COLO829 (cell line): ENCODE measurements at regions not wholly inside any gene's neighbourhood (a gene's known extent, or its start where the extent isn't known, plus 50 kb on each side); places are given as distances from the start of the nearest gene placed in this dataset.
"Not testable (repeated sequence)": the region's sequence is repeated elsewhere in the genome, so short reads cannot be mapped to it uniquely, and the experiment has no call there.

ENCODE experiments used
- DNase-seq: peaks from one replicate; pipeline ENCODE4 v3.0.0; 2012; ENCODE audit warnings: low spot score

DNA sequence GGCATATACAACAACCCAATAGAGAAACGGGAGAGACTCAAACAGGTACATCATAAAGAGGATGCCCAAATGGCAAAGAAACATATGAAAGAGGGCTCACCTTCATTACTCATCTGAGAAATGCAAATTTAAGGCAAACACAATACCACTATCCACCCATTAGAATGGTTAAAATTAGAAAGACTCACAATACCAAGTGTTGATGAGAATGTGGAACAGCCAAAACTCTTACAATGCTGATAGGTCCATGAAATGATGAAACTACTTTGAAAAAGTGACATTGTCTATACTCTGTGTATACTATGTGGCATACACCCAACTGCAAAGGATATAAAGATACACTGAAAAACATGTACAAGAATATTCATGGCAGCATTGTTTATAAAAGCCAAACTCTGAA lies 96.2 kb upstream of the TSHZ3 start:
- no peak for DNase-seq

GRCh38 chr19:31448221-31448657 lies 99.0 kb upstream of the TSHZ3 start:
- no peak for DNase-seq

- no peak for DNase-seq
Observed at GRCh38 chr19:31449379-31449778, 100.1 kb upstream of the TSHZ3 start.

DNA sequence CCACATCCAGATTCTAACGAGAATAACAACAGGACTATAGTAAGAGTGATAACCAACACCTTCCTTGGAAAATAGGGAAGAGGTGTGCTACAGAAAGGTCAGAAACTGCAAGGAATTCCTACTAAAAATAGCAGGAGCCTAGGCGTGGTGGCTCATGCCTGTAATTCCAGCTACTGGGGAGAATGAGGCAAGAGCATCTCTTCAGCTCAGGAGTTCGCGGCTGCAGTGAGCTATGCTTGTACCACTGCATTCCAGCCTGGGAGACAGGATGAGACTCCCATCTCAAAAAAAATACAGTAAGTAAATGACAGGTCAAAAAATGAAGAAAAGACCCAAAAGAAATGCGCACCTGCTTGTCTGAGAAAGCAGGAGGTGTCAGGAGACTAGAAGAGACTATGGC lies 101.5 kb upstream of the TSHZ3 start:
- DNase-seq = no peak

- no peak for DNase-seq
Observed at GRCh38 chr19:31451686-31452330, 102.6 kb upstream of the TSHZ3 start.

DNA sequence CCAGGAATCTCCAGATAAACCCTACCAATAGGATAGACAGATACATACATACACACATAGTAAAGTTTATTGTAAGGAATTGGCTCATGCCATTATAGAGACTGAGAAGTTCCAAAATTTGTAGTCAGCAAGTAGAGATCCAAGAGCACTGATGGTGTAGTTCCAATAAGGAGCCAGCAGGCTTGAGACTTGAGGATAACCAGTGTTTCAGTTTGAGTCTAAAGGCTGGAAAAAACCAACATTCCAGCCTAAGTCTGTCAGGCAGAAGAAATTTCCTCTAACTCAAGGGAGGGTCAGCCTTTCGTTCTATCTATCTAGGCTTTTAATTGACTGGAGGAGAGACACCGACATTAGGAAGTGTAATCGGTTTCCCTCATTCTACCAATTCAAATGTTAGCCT lies 110.2 kb upstream of the TSHZ3 start:
- no peak for DNase-seq

DNA sequence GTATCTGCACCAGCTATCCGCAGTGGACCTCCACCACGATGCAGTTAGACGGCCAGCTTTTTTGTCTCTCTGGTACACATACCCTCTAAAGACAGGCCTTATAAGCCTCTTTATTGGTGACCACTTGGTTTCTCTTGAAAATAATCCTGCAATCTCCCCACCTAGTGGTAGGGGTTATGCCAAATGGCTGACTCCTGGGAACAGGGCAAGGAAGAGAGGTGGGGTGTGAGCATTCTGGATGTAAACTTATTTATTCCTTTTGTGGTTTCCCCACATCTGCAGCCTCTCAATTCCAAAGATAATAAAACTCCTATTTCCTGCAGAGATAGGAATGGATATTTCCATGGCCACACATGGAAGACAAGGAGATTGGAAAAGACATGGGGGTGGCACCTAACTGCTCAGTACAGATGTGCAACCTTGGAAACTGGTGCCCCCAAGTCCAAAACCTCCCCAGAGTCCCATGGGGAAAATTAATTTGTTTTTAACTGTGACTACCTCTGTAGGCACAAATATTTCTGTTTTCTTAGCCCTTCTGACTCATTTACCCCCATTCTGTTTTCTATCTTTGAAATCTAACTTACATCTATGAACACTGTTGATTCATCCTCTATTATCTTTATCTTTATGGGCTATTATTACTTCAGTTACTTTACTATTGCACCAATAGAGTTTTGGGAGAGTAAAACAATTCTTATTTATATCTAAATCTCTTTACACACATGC lies 112.7 kb upstream of the TSHZ3 start:
- DNase-seq = no peak

DNA sequence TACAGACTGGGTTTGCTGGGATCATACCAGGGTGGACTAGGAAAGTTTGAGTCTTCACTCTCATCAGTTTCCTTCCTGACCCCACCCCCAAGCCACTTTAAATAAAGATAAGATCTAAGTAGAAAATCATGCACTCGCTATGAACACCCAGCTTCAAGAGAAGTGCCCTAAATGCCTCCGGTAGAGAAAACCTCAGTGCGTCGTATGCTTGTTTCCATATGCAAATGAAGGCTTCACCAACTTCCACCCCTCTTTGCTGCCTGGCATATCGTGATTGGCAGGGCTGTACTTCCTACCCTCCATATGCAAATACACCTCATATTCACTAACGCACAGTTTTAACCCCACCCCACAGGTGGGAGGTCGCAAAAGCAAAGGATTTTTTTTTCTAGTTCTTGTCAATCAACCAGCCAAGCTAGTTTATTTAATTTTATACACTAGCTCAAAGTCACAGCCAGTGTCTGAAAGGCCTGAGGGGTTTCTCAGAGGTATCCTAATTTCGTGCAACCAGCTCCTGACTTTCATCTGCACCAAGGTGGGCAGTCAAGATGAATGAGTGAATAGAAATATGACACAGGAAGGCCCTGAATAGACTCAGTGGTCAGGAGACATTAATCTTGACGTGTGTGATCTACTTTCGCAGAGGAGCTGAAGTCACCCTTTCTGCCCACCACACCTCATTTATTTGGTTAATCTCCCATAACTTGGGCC lies 121.1 kb upstream of the TSHZ3 start:
- no peak for DNase-seq

GRCh38 chr19:31470952-31471351 lies 121.7 kb upstream of the TSHZ3 start:
- no peak for DNase-seq

- no peak for DNase-seq
Observed at GRCh38 chr19:31478241-31478640, 129.0 kb upstream of the TSHZ3 start.

DNA sequence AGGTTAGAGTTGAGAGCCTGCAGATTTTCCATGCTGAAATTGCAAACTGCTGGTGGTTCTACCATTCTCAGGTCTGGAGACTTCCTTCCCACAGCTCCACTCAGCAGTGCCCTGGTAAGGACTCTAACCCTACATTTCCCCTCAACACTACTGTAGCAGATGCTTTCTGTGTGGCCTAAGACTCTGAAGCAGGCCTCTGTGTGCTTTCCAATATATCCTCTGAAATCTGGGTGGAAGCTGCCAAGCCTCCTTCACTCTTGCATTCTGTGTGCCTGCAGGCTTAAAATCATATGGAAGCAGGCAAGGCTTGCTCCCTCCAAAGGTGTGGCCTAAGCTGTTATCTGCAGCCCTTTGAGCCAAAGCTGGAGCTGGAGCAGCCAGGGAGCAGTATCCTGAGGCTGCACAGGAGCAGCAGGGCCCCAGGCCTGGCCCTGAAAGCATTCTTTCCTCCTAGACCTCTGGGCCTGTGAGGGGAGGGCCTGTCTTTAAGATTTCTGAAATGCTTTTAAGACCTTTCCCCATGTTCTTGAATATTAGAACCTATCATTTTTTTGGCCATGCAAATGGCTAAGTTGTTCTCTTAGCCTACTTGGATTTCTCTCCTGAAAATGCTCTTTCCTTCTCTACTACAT lies 134.1 kb upstream of the TSHZ3 start:
- no peak for DNase-seq

DNA sequence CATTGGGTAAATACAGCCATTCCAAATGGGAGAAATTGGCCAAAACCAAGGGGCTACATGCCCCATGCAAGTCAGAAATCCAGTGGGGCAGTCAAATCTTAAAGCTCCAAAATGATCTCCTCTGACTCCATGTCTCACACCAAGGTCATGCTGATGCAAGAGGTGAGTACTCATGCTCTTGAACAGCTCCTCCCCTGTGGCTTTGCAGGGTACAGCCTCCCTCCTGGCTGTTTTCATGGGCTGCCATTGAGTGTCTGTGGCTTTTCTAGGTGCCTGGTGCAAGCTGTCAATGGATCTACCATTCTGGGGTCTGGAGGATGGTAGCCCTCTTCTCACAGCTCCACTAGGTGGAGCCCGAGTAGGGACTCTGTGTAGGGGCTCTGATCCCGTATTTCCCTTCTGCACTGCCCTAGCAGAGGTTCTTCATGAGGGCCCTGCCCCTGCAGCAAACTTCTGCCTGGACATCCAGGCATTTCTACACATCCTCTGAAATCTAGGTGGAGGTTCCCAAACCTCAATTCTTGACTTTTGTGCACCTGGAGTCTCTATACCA lies 135.7 kb upstream of the TSHZ3 start:
- not testable (repeated sequence) for DNase-seq

DNA sequence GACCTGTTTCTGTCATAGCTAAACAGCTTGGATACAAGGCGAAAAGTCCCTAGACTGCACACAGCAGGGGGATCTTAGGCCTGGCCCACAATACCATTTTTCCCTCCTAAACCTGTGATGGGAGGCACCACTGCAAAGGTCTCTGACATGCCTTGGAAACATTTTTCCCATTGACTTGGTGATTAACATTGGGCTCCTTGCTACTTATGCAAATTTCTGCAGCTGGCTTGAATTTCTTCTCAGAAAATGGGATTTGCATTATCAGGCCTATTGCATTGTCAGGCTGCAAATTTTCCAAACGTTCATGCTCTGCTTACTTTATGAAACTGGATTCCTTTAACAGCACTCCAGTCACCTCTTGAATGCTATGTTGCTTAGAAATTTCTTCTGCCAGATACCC lies 136.2 kb upstream of the TSHZ3 start:
- no peak for DNase-seq

DNA sequence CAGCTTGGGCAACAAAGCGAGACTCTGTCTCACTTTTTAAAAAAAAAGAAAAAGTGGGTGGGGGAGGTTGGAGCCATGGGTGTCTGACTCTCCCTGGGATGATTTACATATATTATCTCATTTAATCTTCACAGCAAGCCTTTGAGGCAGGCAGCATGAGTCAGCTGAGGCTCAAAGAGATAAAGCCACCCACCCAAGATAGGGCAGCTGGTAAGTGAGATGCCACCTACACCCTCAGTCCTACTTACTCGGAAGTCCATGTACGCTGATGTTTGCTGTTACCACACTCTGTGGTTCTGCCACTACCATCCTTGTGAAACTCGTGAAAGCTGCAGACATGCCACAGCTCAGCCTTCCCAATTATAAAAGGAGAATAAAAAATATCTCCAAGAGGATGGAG lies 142.0 kb upstream of the TSHZ3 start:
- no peak for DNase-seq

DNA sequence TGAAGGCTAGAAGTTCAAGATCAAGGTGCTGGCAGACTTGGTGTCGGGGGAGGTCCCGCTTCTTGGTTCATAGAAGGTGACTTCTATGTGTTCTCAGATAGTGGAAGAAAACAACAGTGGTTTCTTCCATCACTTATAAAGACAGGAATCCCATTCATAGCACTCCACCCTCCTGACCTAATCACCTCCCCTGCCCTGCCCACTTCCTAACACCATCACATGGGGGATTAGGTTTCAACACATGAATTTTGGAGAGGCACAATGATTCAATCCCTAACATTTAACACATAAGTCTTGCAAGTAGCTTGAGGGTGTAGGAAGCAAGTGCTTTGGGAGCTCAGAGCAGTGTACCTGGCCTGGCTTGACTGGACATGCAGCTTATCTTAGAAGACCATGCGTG lies 142.8 kb upstream of the TSHZ3 start:
- no peak for DNase-seq

- DNase-seq = no peak
Observed at GRCh38 chr19:31496076-31496475, 146.8 kb upstream of the TSHZ3 start.

- no peak for DNase-seq
Observed at GRCh38 chr19:31497709-31498108, 148.5 kb upstream of the TSHZ3 start.

- DNase-seq = no peak
Observed at GRCh38 chr19:31498781-31499180, 149.5 kb upstream of the TSHZ3 start.

- DNase-seq = no peak
Observed at GRCh38 chr19:31499281-31500196, 150.3 kb upstream of the TSHZ3 start.

DNA sequence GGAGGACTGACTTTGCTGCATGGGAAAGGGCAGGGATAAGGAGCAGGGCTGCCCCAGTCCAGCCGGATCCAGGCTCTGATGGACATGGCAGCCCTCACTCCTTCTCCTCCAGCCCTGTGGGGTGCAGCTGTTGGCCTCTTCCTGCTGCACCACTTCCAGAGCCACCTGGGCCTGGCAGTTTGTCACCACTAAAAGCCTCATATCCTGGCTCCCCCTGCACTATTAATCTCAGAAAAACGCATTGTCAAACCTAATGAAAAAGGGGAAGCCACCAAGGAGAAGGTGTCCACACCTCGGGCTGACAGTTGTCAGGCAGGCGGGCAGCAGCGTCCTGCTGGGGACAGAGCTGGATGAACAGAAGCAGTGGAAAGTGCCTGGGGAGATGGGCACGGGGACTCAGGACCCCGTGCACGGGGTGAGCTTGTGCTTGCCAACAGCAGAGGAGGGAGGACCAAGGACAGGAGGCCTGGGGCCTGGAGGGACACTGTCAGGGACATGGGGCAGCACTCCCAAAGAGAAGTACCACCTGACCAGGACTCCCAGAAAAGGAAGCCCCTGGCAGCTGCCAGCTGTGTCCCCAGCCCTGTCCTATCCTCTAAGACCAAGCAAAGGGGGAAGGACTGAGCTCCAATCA lies 151.1 kb upstream of the TSHZ3 start:
- DNase-seq = no peak

GRCh38 chr19:31500946-31501345 lies 151.7 kb upstream of the TSHZ3 start:
- DNase-seq = no peak
